Activated CD4-positive, alpha-beta memory T cell treated with anti-CD3 and anti-CD28 coated beads, Interleukin-2, amount 10 ng/mL, durations not matched to agents 7 days and 5 days (primary cell): ENCODE measurements at regions not wholly inside any gene's neighbourhood (a gene's known extent, or its start where the extent isn't known, plus 50 kb on each side); places are given as distances from the start of the nearest gene placed in this dataset.

Experiments used
- CTCF ChIA-PET: fragments of 350-600 bp; sonication (Branson Sonifier 250); formaldehyde crosslinking; loops from one replicate; lab custom pipeline; 2021; ENCODE audit warnings: antibody characterized with exemption, inconsistent platforms; lab: Charles Lee
- POLR2A ChIA-PET: fragments of 350-600 bp; sonication (Branson Sonifier 250); formaldehyde crosslinking; loops from one replicate; lab custom pipeline; 2021; ENCODE audit warnings: antibody characterized with exemption; lab: Charles Lee
- DNase-seq: peaks from one replicate; pipeline ENCODE4 v3.0.0-alpha.2; 2020
- H3K27ac Mint-ChIP-seq: one replicate; pipeline ENCODE4 v1.8.0; 2021; ENCODE audit warnings: mild to moderate bottlenecking, mixed read lengths
- H3K27me3 Mint-ChIP-seq: one replicate; pipeline ENCODE4 v1.8.0; 2021; ENCODE audit warnings: mixed read lengths
- H3K36me3 Mint-ChIP-seq: one replicate; pipeline ENCODE4 v1.8.0; 2021; ENCODE audit warnings: low read depth, mixed read lengths
- H3K4me1 Mint-ChIP-seq: one replicate; pipeline ENCODE4 v1.8.0; 2021; ENCODE audit warnings: mixed read lengths
- H3K4me3 Mint-ChIP-seq: one replicate; pipeline ENCODE4 v1.8.0; 2021; ENCODE audit warnings: mild to moderate bottlenecking, mixed read lengths
- H3K9me3 Mint-ChIP-seq: one replicate; pipeline ENCODE4 v1.8.0; 2021; ENCODE audit warnings: mixed read lengths

GRCh38 chr11:116698080-116698479 is 74.7 kb downstream of the BUD13 start:
- no peak for DNase-seq
- Mint-ChIP-seq H3K27ac (no peak overlapping the region), H3K4me1 (peaks cover 3% of the 10 kb centered on the region), H3K36me3 (no peaks in the 10 kb centered on the region), H3K27me3 (peaks cover 13% of the 10 kb centered on the region), H3K4me3 (no peak overlapping the region), H3K9me3 (no peaks in the 10 kb centered on the region)
- ChIA-PET CTCF (no interaction called here), POLR2A (no interaction called here)

DNA sequence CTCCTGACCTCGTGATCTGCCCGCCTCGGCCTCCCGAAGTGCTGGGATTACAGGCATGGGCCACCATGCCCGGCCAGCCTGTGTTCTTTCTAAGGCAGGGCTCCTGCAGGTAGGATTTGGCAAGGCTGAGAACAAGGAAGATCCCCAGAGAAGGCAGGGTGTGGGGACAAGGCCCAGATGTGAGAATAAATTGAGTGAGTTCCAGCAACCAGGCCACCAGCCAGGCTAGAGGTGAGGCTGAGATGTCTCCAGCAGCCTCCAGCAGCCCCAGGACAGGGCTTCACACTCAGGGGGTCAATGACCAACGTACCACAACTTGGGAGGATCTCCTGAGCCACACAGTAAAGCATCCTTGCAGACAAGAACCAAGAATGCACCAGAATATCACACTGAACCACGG is 75.1 kb downstream of the BUD13 start:
- CTCF ChIA-PET = no interaction called here
- H3K9me3 Mint-ChIP-seq = no peaks in the 10 kb centered on the region
- H3K4me1 Mint-ChIP-seq = peaks cover 3% of the 10 kb centered on the region
- DNase-seq = peak; percentile 8
- peaks cover 10% of the 10 kb centered on the region for H3K27me3 Mint-ChIP-seq
- POLR2A ChIA-PET = no interaction called here
- H3K27ac Mint-ChIP-seq = no peak overlapping the region
- H3K4me3 Mint-ChIP-seq = no peak overlapping the region
- H3K36me3 Mint-ChIP-seq = no peaks in the 10 kb centered on the region

DNA sequence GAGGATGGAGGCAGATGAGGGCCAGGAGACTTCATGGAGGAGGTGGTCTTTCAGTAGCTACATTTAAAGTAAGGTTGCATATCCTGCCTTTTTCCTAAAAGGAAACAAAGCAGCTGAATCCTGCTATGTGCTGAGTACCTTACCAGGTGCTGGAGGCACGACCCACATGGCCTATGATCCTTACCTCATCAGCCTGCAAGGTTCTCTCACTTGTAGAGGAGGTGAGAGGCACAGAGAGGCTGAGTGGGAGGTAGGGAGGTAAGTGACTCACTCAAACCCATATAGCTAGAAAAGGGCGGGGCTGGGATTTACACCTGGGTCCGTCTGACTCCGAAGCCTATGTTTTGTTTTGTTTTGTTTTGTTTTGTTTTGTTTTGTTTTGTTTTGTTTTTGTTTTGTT is 75.8 kb downstream of the BUD13 start:
- peaks cover 3% of the 10 kb centered on the region for H3K4me1 Mint-ChIP-seq
- ChIA-PET CTCF (interaction anchor here (0.9 kb wide), 1 partner anchor 36 kb away, joined by 4 read pairs; no protein-coding TSS in a partner anchor), POLR2A (no interaction called here)
- H3K27me3 Mint-ChIP-seq = peaks cover 7% of the 10 kb centered on the region
- no peaks in the 10 kb centered on the region for H3K36me3 Mint-ChIP-seq
- H3K9me3 Mint-ChIP-seq = no peaks in the 10 kb centered on the region
- DNase-seq = peak; percentile 7
- no peak overlapping the region for H3K27ac Mint-ChIP-seq
- no peak overlapping the region for H3K4me3 Mint-ChIP-seq

DNA sequence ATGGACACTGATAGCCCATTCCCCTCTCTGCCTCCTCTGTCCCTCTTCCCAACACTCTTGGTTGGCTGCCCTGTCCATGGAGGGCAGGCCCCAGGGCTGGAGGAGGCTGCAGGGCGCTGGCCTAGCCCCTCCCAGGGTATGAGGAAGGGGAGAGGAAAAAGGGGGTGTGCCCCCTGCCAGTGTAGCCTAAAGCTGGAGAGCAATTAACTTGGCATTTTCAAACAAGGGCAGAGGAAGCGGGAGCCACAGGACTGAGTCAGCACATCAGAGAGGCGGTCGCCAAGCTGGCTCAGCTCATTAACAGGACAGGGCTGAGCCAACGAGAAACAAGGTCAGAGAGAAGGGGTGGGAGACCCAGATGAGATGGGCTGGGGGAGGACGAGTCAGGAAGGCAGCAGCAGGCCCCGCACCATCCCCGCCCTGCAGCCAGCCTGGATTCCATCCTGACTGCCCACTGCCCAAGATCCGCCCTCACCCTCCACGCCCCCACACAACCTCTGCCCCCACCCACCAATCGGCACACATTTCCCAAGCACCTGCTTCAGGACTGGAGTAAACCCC is 76.3 kb downstream of the BUD13 start:
- Mint-ChIP-seq H3K27me3 (peaks cover 6% of the 10 kb centered on the region), H3K36me3 (no peaks in the 10 kb centered on the region), H3K9me3 (no peaks in the 10 kb centered on the region), H3K4me3 (no peak overlapping the region), H3K27ac (no peak overlapping the region), H3K4me1 (peaks cover 3% of the 10 kb centered on the region)
- ChIA-PET POLR2A (no interaction called here), CTCF (interaction anchor here (0.9 kb wide), 1 partner anchor 36 kb away, joined by 4 read pairs; no protein-coding TSS in a partner anchor)
- peak; percentile 14 for DNase-seq

DNA sequence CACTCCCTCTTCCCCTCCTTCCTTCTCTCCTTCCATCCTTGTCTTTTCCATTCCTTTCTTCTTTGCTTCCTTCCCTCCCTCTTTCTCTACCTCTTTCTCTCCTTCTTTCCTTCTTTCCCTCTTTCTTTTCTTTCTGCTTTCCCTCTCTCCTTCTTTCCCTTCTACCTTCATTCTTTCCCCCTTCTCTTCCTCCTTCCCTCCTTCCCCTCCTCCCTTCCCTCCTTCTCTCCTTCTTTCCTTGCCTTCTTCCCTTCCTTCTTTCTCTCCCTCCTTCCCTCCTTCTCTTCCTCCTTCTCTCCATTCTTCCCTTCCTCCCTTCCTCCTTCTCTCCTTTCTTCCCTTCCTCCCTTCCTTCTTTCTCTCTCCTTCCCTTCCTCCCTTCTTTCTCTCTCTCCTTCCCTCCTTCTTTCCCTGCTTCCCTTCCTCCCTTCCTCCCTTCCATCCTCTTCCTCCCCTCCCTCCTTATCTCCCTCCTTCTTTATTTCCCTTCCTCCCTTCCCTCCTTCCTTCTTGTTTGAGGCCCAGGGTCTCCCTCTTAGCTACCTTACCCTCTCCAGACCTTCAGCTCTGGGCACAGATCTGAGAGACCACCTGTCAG is 77.0 kb downstream of the BUD13 start:
- peaks cover 6% of the 10 kb centered on the region for H3K27me3 Mint-ChIP-seq

GRCh38 chr11:116694815-116695590 is 77.8 kb downstream of the BUD13 start:
- Mint-ChIP-seq H3K9me3 (no peaks in the 10 kb centered on the region), H3K4me3 (no peak overlapping the region), H3K27ac (no peak overlapping the region), H3K36me3 (no peaks in the 10 kb centered on the region), H3K4me1 (peaks cover 3% of the 10 kb centered on the region), H3K27me3 (peaks cover 6% of the 10 kb centered on the region)
- CTCF ChIA-PET = no interaction called here
- POLR2A ChIA-PET = no interaction called here
- DNase-seq = peak; percentile 12

More for the DNA sequence above, 77.0 kb downstream of the BUD13 start:
- Mint-ChIP-seq H3K9me3 (no peaks in the 10 kb centered on the region), H3K36me3 (no peaks in the 10 kb centered on the region), H3K4me3 (no peak overlapping the region), H3K4me1 (peaks cover 3% of the 10 kb centered on the region), H3K27ac (no peak overlapping the region)
- DNase-seq = no peak
- CTCF ChIA-PET = no interaction called here
- POLR2A ChIA-PET = no interaction called here

DNA sequence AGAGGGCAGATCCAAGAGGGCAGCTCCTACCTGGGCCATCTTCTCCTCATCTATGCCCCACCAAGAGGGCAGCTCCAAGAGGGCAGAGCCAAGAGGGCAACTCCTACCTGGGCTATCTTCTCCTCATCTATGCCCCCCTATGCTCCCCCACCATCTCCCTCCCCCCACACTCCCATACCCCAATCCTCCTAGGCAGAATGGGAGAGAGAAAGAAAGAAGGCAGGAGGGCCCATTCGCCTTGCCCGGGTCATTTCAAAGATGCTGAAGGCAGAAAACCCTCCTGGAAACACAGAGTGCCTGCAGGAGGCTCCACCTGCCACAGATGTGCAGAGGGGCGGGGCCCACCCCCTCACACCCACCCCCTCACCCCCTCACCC is 78.5 kb downstream of the BUD13 start:
- ChIA-PET CTCF (no interaction called here), POLR2A (no interaction called here)
- H3K9me3 Mint-ChIP-seq = no peaks in the 10 kb centered on the region
- H3K27ac Mint-ChIP-seq = no peak overlapping the region
- peak; percentile 3 for DNase-seq
- peaks cover 4% of the 10 kb centered on the region for H3K27me3 Mint-ChIP-seq
- H3K36me3 Mint-ChIP-seq = no peaks in the 10 kb centered on the region
- H3K4me1 Mint-ChIP-seq = peaks cover 3% of the 10 kb centered on the region
- H3K4me3 Mint-ChIP-seq = no peak overlapping the region

DNA sequence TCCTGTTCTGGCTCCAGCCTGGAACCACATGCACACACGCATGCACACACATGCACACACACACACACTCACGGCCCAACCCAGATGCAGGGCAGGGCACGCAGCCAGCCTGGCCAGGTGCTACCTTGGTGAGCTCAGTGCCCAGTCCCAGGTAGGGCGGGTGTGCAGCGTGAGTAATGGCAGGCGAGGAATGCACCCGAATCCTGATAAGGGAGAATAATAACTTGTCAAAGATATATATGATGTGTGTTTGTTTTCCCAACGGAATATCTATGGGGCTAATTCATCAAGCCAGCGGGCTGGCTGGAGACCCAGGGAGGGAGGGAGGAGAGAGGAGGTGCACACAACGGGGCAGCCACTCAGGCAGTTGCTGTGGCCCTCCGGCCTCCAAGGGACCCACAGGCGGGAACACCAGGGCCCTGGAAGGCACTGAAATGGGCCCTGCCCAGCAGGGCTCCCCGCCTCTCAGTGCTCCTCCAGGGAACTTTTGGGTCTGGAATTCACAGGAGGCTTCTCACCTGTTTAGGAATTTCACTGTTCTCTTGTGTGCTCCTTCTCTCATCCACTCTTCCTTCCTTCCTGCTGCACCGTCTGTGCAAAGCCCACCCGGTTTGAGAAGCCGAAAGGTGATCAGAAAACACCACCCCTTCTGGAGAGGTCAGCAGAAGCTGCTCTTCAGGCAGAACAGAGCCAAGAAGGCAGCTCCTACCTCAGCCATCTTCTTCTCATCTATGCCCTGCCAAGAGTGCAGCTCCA is 79.0 kb downstream of the BUD13 start:
- CTCF ChIA-PET = no interaction called here

GRCh38 chr11:116693102-116693570 is 79.7 kb downstream of the BUD13 start:
- DNase-seq = peak; percentile 7
- Mint-ChIP-seq H3K27me3 (peaks cover 2% of the 10 kb centered on the region), H3K36me3 (no peaks in the 10 kb centered on the region), H3K9me3 (no peaks in the 10 kb centered on the region), H3K4me1 (peaks cover 3% of the 10 kb centered on the region), H3K27ac (no peak overlapping the region), H3K4me3 (no peak overlapping the region)
- ChIA-PET CTCF (no interaction called here), POLR2A (no interaction called here)

More for the DNA sequence above, 79.0 kb downstream of the BUD13 start:
- POLR2A ChIA-PET = no interaction called here
- peaks cover 3% of the 10 kb centered on the region for H3K4me1 Mint-ChIP-seq
- no peaks in the 10 kb centered on the region for H3K36me3 Mint-ChIP-seq
- peaks cover 4% of the 10 kb centered on the region for H3K27me3 Mint-ChIP-seq
- H3K9me3 Mint-ChIP-seq = no peaks in the 10 kb centered on the region
- no peak overlapping the region for H3K4me3 Mint-ChIP-seq
- H3K27ac Mint-ChIP-seq = no peak overlapping the region
- DNase-seq = peak; percentile 10

- ChIA-PET POLR2A (no interaction called here), CTCF (interaction anchor here (1.1 to 2.6 kb wide), 6 partner anchors 9 to 476 kb away, joined by 3 to 12 read pairs (median 4); no protein-coding TSS in a partner anchor)
- Mint-ChIP-seq H3K4me1 (peaks cover 3% of the 10 kb centered on the region), H3K36me3 (no peaks in the 10 kb centered on the region), H3K9me3 (no peaks in the 10 kb centered on the region), H3K27me3 (no peaks in the 10 kb centered on the region), H3K27ac (no peak overlapping the region), H3K4me3 (no peak overlapping the region)
- DNase-seq = peak; percentile 13
Observed at GRCh38 chr11:116692318-116693101, 80.3 kb downstream of the BUD13 start.

DNA sequence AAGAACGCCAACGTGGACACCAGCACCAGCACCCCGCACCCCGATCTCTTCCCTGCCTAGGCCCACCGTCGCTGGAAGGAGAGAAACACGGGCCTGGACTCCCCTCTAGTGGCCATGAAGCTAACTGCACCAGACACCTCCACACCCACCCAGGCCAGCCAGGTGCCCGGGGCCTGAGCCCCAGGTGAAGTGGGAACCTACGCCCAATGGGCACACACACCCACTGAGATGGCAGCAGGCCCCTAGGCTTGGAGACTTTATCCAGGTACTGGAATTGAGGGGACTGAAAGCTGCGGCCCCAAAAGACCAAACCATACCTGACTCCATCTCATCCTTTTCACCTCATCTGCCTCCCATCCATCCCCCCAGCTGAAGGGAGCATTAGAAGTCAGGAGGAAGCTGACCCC is 81.0 kb downstream of the BUD13 start:
- CTCF ChIA-PET = interaction anchor here (0.6 to 2.6 kb wide), 8 partner anchors 9 to 475 kb away, joined by 3 to 12 read pairs (median 4); no protein-coding TSS in a partner anchor

GRCh38 chr11:116690611-116691010 is 82.2 kb downstream of the BUD13 start:
- DNase-seq = peak; percentile 7
- H3K27ac Mint-ChIP-seq = no peak overlapping the region
- no peaks in the 10 kb centered on the region for H3K4me1 Mint-ChIP-seq
- H3K4me3 Mint-ChIP-seq = no peak overlapping the region
- ChIA-PET CTCF (interaction anchor here (1.2 to 2.6 kb wide), 6 partner anchors 8 to 236 kb away, joined by 3 to 12 read pairs (median 4); no protein-coding TSS in a partner anchor), POLR2A (no interaction called here)
- H3K9me3 Mint-ChIP-seq = no peaks in the 10 kb centered on the region
- H3K27me3 Mint-ChIP-seq = peaks cover 1% of the 10 kb centered on the region
- H3K36me3 Mint-ChIP-seq = no peaks in the 10 kb centered on the region

More for the DNA sequence above, 81.0 kb downstream of the BUD13 start:
- no peaks in the 10 kb centered on the region for H3K27me3 Mint-ChIP-seq
- H3K9me3 Mint-ChIP-seq = no peaks in the 10 kb centered on the region
- H3K36me3 Mint-ChIP-seq = no peaks in the 10 kb centered on the region
- no peak overlapping the region for H3K4me3 Mint-ChIP-seq
- H3K4me1 Mint-ChIP-seq = peaks cover 3% of the 10 kb centered on the region
- H3K27ac Mint-ChIP-seq = no peak overlapping the region
- POLR2A ChIA-PET = no interaction called here
- DNase-seq = peak; percentile 55
